ENCODE measurements at regions not wholly inside any gene's neighbourhood (a gene's known extent, or its start where the extent isn't known, plus 50 kb on each side); places are given as distances from the start of the nearest gene placed in this dataset.
A peak's percentile ranks its signal among the peaks of the same experiment; 100 is the strongest.

DNA sequence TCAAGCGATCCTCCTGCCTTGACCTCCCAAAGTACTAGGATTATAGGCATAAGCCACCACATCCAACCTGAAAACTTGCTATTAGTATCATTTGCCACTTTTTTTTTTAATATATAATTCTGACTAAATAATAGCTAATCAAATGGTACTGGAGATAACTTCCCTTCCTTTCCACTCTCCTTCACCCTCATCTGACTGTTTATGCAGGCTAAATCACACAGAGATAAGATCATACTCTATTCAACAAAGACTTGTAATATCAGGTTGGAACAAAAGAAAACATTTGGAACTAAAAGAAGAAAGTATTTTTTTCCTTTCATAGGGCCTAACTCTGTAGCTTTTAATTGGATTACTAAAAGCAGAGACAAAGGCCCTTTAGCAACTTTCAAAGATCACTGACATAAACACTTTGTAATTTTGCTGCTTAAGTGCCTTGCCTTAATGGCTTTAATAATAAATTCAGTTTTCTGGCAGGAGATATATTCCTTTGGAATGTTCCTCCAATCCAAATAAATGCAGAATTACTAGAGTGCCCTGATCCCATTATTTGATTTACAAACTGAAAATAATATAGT lies 198.7 kb upstream of the ASCC3 start:
- 75 to 85% methylated on average over 1 of the region's 1 CpG for WGBS, 2 experiments (ENCODE audit: low coverage in 1 of 2, low lambda C conversion rate in 2 of 2, missing lambda C conversion rate in 2 of 2)
- Histone ChIP-seq H2AFZ (no peak overlapping the region), H3K4me1 (ENCODE audit: insufficient read depth) (peaks cover 17% of the 10 kb centered on the region), H4K20me1 (ENCODE audit: insufficient read depth) (no peaks in the 10 kb centered on the region), H3K79me2 (ENCODE audit: insufficient read depth) (no peaks in the 10 kb centered on the region), H3K36me3 (ENCODE audit: low read depth) (no peaks in the 10 kb centered on the region), H3K27ac (no peak overlapping the region), H3K4me3 (no peak overlapping the region), H3K4me2 (ENCODE audit: unreplicated experiment) (no peak overlapping the region), H3K9me2 (ENCODE audit: insufficient read depth) (no peaks in the 10 kb centered on the region; the same call in 1 of the 2 replicates), H3F3A (ENCODE audit: insufficient read depth) (0 out of 2 replicates have a peak, but pooled peaks cover 8% of the 10 kb centered on the region), H3K27me3 (replicated peaks; ENCODE audit: insufficient read depth) (no peaks in the 10 kb centered on the region), H3K9ac (no peak overlapping the region), H3K9me3 (ENCODE audit: low read depth) (no peaks in the 10 kb centered on the region)
- no peak for DNase-seq
- in situ Hi-C loops (cut with MboI): no loop called here
- TF ChIP-seq EZH2 (IDR thresholded peaks at IDR 0.05; ENCODE audit: insufficient read depth, poor library complexity, severe bottlenecking): no peak
- TF ChIP-seq EZH2phosphoT487 (IDR thresholded peaks at IDR 0.05; ENCODE audit: insufficient read depth, low read depth): no peak

- no peak overlapping the region for H2AFZ ChIP-seq
- in situ Hi-C loops (cut with MboI): no loop called here
- 0 out of 2 replicates have a peak, but pooled peaks cover 8% of the 10 kb centered on the region for H3F3A ChIP-seq (ENCODE audit: insufficient read depth)
- H3K9me3 ChIP-seq (ENCODE audit: low read depth): no peaks in the 10 kb centered on the region
- no peak overlapping the region for H3K4me3 ChIP-seq
- no peak for TF ChIP-seq EZH2 (IDR thresholded peaks at IDR 0.05; ENCODE audit: insufficient read depth, poor library complexity, severe bottlenecking)
- no peak for TF ChIP-seq EZH2phosphoT487 (IDR thresholded peaks at IDR 0.05; ENCODE audit: insufficient read depth, low read depth)
- H3K36me3 ChIP-seq (ENCODE audit: low read depth): no peaks in the 10 kb centered on the region
- H3K4me1 ChIP-seq (ENCODE audit: insufficient read depth): peaks cover 17% of the 10 kb centered on the region
- H3K9ac ChIP-seq: no peak overlapping the region
- no peaks in the 10 kb centered on the region; the same call in 1 of the 2 replicates for H3K9me2 ChIP-seq (ENCODE audit: insufficient read depth)
- H3K79me2 ChIP-seq (ENCODE audit: insufficient read depth): no peaks in the 10 kb centered on the region
- H3K27me3 ChIP-seq (replicated peaks; ENCODE audit: insufficient read depth): no peaks in the 10 kb centered on the region
- H3K27ac ChIP-seq: no peak overlapping the region
- WGBS, 2 experiments (ENCODE audit: low coverage in 1 of 2, low lambda C conversion rate in 2 of 2, missing lambda C conversion rate in 2 of 2): 58 to 59% methylated on average over 2 of the region's 2 CpGs
- no peaks in the 10 kb centered on the region for H4K20me1 ChIP-seq (ENCODE audit: insufficient read depth)
- DNase-seq: peak; percentile 64
- H3K4me2 ChIP-seq (ENCODE audit: unreplicated experiment): peak overlapping the region; percentile 55
Measured at GRCh38 chr6:101080597-101080996, 199.5 kb upstream of the ASCC3 start.

- no peak for TF ChIP-seq EZH2phosphoT487 (IDR thresholded peaks at IDR 0.05; ENCODE audit: insufficient read depth, low read depth)
- TF ChIP-seq EZH2 (IDR thresholded peaks at IDR 0.05; ENCODE audit: insufficient read depth, poor library complexity, severe bottlenecking): no peak
- in situ Hi-C loops (cut with MboI): no loop called here
- H3K36me3 ChIP-seq (ENCODE audit: low read depth): no peaks in the 10 kb centered on the region
- H3K9me2 ChIP-seq (ENCODE audit: insufficient read depth): no peaks in the 10 kb centered on the region; the same call in 1 of the 2 replicates
- no peaks in the 10 kb centered on the region for H3K27me3 ChIP-seq (replicated peaks; ENCODE audit: insufficient read depth)
- no peak overlapping the region for H3K9ac ChIP-seq
- peaks cover 17% of the 10 kb centered on the region for H3K4me1 ChIP-seq (ENCODE audit: insufficient read depth)
- H4K20me1 ChIP-seq (ENCODE audit: insufficient read depth): no peaks in the 10 kb centered on the region
- 0 out of 2 replicates have a peak, but pooled peaks cover 8% of the 10 kb centered on the region for H3F3A ChIP-seq (ENCODE audit: insufficient read depth)
- H3K4me2 ChIP-seq (ENCODE audit: unreplicated experiment): peak overlapping the region; percentile 5
- no peaks in the 10 kb centered on the region for H3K9me3 ChIP-seq (ENCODE audit: low read depth)
- peak overlapping the region; percentile 39 for H3K27ac ChIP-seq
- H2AFZ ChIP-seq: no peak overlapping the region
- WGBS, 2 experiments (ENCODE audit: low coverage in 1 of 2, low lambda C conversion rate in 2 of 2, missing lambda C conversion rate in 2 of 2): 5 to 9% methylated on average over 3 of the region's 3 CpGs
- no peaks in the 10 kb centered on the region for H3K79me2 ChIP-seq (ENCODE audit: insufficient read depth)
- DNase-seq: peak; percentile 80
- no peak overlapping the region for H3K4me3 ChIP-seq
Measured at GRCh38 chr6:101083533-101084175, 202.5 kb upstream of the ASCC3 start.

- Histone ChIP-seq H3K27me3 (replicated peaks; ENCODE audit: insufficient read depth) (no peaks in the 10 kb centered on the region), H3K9me2 (ENCODE audit: insufficient read depth) (no peaks in the 10 kb centered on the region; the same call in 1 of the 2 replicates), H3K36me3 (ENCODE audit: low read depth) (no peaks in the 10 kb centered on the region), H3K79me2 (ENCODE audit: insufficient read depth) (no peaks in the 10 kb centered on the region), H3K27ac (no peak overlapping the region), H3K9me3 (ENCODE audit: low read depth) (no peaks in the 10 kb centered on the region), H3K4me2 (ENCODE audit: unreplicated experiment) (no peak overlapping the region), H3K4me1 (ENCODE audit: insufficient read depth) (peaks cover 17% of the 10 kb centered on the region), H3K4me3 (no peak overlapping the region), H2AFZ (no peak overlapping the region), H3K9ac (no peak overlapping the region), H4K20me1 (ENCODE audit: insufficient read depth) (no peaks in the 10 kb centered on the region), H3F3A (ENCODE audit: insufficient read depth) (0 out of 2 replicates have a peak, but pooled peaks cover 8% of the 10 kb centered on the region)
- in situ Hi-C loops (cut with MboI): no loop called here
- TF ChIP-seq EZH2 (IDR thresholded peaks at IDR 0.05; ENCODE audit: insufficient read depth, poor library complexity, severe bottlenecking) (no peak), EZH2phosphoT487 (IDR thresholded peaks at IDR 0.05; ENCODE audit: insufficient read depth, low read depth) (no peak)
- DNase-seq: no peak
- WGBS, 2 experiments (ENCODE audit: low coverage in 1 of 2, low lambda C conversion rate in 2 of 2, missing lambda C conversion rate in 2 of 2): 43 to 48% methylated on average over 3 of the region's 3 CpGs
Measured at GRCh38 chr6:101085327-101085726, 204.2 kb upstream of the ASCC3 start.

All from GM23248 (cell line).